Sigmoid colon (tissue), 4 donors: ENCODE measurements at regions not wholly inside any gene's neighbourhood (a gene's known extent, or its start where the extent isn't known, plus 50 kb on each side); places are given as distances from the start of the nearest gene placed in this dataset.

ENCODE experiments used
- EP300 ChIP-seq, 4 donors: sonication (generic); formaldehyde crosslinking; IDR thresholded peaks; one replicate each; pipeline ENCODE4 v1.6.1; 2017; ENCODE audit warnings: antibody characterized with exemption in 4 of 4
- POLR2AphosphoS5 ChIP-seq, 4 donors: sonication (generic); formaldehyde crosslinking; IDR thresholded peaks; one replicate each; pipeline ENCODE4 v1.6.1; 2017; ENCODE audit warnings: antibody characterized with exemption in 4 of 4
- TF ChIP-seq, protein P1 (sequence below), 4 experiments: fragments of 450-650 bp in 3 of 4; fragments of 200-600 bp in 1 of 4; IDR thresholded peaks; one replicate each; pipeline ENCODE4 v1.5.1; 2016 to 2019; ENCODE audit warnings: antibody characterized with exemption in 4 of 4, mild to moderate bottlenecking in 3 of 4, moderate library complexity in 2 of 4

GRCh38 chr9:16157216-16157615 is 604.4 kb downstream of the CCDC171 start:
- no peak for TF ChIP-seq EP300 (IDR thresholded peaks at IDR 0.05)
- no peak for TF ChIP-seq POLR2AphosphoS5 (IDR thresholded peaks at IDR 0.05)
- TF ChIP-seq, protein P1, sequence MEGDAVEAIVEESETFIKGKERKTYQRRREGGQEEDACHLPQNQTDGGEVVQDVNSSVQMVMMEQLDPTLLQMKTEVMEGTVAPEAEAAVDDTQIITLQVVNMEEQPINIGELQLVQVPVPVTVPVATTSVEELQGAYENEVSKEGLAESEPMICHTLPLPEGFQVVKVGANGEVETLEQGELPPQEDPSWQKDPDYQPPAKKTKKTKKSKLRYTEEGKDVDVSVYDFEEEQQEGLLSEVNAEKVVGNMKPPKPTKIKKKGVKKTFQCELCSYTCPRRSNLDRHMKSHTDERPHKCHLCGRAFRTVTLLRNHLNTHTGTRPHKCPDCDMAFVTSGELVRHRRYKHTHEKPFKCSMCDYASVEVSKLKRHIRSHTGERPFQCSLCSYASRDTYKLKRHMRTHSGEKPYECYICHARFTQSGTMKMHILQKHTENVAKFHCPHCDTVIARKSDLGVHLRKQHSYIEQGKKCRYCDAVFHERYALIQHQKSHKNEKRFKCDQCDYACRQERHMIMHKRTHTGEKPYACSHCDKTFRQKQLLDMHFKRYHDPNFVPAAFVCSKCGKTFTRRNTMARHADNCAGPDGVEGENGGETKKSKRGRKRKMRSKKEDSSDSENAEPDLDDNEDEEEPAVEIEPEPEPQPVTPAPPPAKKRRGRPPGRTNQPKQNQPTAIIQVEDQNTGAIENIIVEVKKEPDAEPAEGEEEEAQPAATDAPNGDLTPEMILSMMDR (IDR thresholded peaks at IDR 0.05) = no peak
